HCT116 (cell line): ENCODE measurements at regions not wholly inside any gene's neighbourhood (a gene's known extent, or its start where the extent isn't known, plus 50 kb on each side); places are given as distances from the start of the nearest gene placed in this dataset.

ENCODE experiments used
- ATAC-seq: fragments of 200-7000 bp; cut with Tn5 transposase; 2 replicates; pipeline ENCODE4 v1.9.1; 2020; ENCODE audit warnings: mild to moderate bottlenecking, moderate library complexity
- BruUV-seq: library from RNA; stranded (reverse); fragments of 400-500 nt; replicated peaks from 2 replicates; lab custom pipeline; 2021; lab: Mats Ljungman, UMichigan
- CTCF ChIA-PET: fragments of 300-600 bp; sonication (Branson Sonifier 250); formaldehyde crosslinking; loops from one replicate; lab custom pipeline; 2021; ENCODE audit warnings: antibody characterized with exemption; lab: Charles Lee
- POLR2A ChIA-PET: fragments of 300-600, 350-600 bp; sonication (Branson Sonifier 250); formaldehyde crosslinking; loops from one replicate; lab custom pipeline; 2021; ENCODE audit warnings: antibody characterized with exemption; lab: Charles Lee
- RAD21 ChIA-PET, 2 experiments: fragments of 300-600 bp; sonication (Branson Sonifier 250); formaldehyde crosslinking; loops; one replicate each; lab custom pipeline; 2023; ENCODE audit warnings: low total read pairs in 2 of 2; ENCODE audit not compliant: uncharacterized antibody in 2 of 2, unreplicated experiment in 2 of 2, low non-redundant PET in 1 of 2; lab: Charles Lee
- DNase-seq: peaks from one replicate; pipeline ENCODE4 v3.0.0-alpha.2; 2010; ENCODE audit warnings: low read depth, low spot score
- H2AFZ ChIP-seq: fragments of 200-600 bp; shearing (Covaris generic), sonication (generic); 2 replicates; pipeline ENCODE4 v1.6.1; 2017; ENCODE audit warnings: low read depth, mixed run types, mixed read lengths, antibody characterized with exemption, low read length; ENCODE audit not compliant: poor library complexity, severe bottlenecking
- H3K27ac ChIP-seq: 2 replicates; pipeline ENCODE4 v1.5.1; 2012; ENCODE audit warnings: low read depth, low read length
- H3K27me3 ChIP-seq: fragments of 200-600 bp; sonication (generic); 2 replicates; pipeline ENCODE4 v1.6.1; 2016; ENCODE audit warnings: mixed run types, low read length, mixed read lengths; ENCODE audit not compliant: insufficient read depth
- H3K36me3 ChIP-seq, 2 experiments: fragments of 200-500 bp in 1 of 2; fragments of 200-600 bp in 1 of 2; sonication (Bioruptor generic) in 1 of 2; sonication (generic) in 1 of 2; 2 replicates each; pipeline versions ENCODE4 v1.5.1 to v1.6.1; 2014 to 2016; ENCODE audit warnings: low read length in 2 of 2, inconsistent platforms in 1 of 2, mixed read lengths in 1 of 2, mixed run types in 1 of 2; ENCODE audit not compliant: insufficient read depth in 2 of 2, control insufficient read depth in 1 of 2
- H3K4me1 ChIP-seq, 2 experiments: fragments of 200-600 bp in 1 of 2; sonication (generic) in 1 of 2; 2 replicates each; pipeline versions ENCODE4 v1.5.1 to v1.6.1; 2012 to 2017; ENCODE audit warnings: low read length in 2 of 2, inconsistent platforms in 1 of 2, mild to moderate bottlenecking in 1 of 2, mixed read lengths in 1 of 2, mixed run types in 1 of 2, moderate library complexity in 1 of 2; ENCODE audit not compliant: insufficient read depth in 2 of 2, control insufficient read depth in 1 of 2
- H3K4me2 ChIP-seq: fragments of 200-600 bp; sonication (generic); 2 replicates; pipeline ENCODE4 v1.6.1; 2017; ENCODE audit warnings: mixed run types, low read length, mixed read lengths
- H3K4me3 ChIP-seq, 2 experiments: fragments of 200-600 bp in 1 of 2; sonication (generic) in 1 of 2; replicated peaks in 1 of 2; 2 replicates each; pipeline ENCODE4 v1.5.1; 2011 to 2016; ENCODE audit warnings: low read length in 2 of 2, control low read depth in 1 of 2, low read depth in 1 of 2, mild to moderate bottlenecking in 1 of 2, mixed read lengths in 1 of 2, mixed run types in 1 of 2
- H3K79me2 ChIP-seq: fragments of 200-600 bp; sonication (generic); 2 replicates; pipeline ENCODE4 v1.6.1; 2017; ENCODE audit warnings: mild to moderate bottlenecking, mixed run types, low read length, moderate library complexity, mixed read lengths; ENCODE audit not compliant: insufficient read depth
- H3K9ac ChIP-seq: fragments of 200-600 bp; sonication (generic); 2 replicates; pipeline ENCODE4 v1.6.1; 2016; ENCODE audit warnings: low read length, mixed read lengths
- H3K9me2 ChIP-seq: fragments of 200-600 bp; sonication (generic), shearing (Covaris generic); 2 replicates; pipeline ENCODE4 v1.6.1; 2017; ENCODE audit warnings: mixed run types, mild to moderate bottlenecking, moderate library complexity; ENCODE audit not compliant: insufficient read depth
- H3K9me3 ChIP-seq, 2 experiments: fragments of 200-500 bp in 1 of 2; fragments of 200-600 bp in 1 of 2; sonication (Bioruptor generic) in 1 of 2; sonication (generic) in 1 of 2; 2 replicates each; pipeline ENCODE4 v1.6.1; 2014 to 2017; ENCODE audit warnings: low read length in 2 of 2, mixed read lengths in 2 of 2, inconsistent platforms in 1 of 2, low read depth in 1 of 2, mild to moderate bottlenecking in 1 of 2, mixed run types in 1 of 2, moderate library complexity in 1 of 2; ENCODE audit not compliant: control insufficient read depth in 1 of 2, insufficient read depth in 1 of 2
- H4K20me1 ChIP-seq: fragments of 200-600 bp; sonication (generic), shearing (Covaris generic); 2 replicates; pipeline ENCODE4 v1.6.1; 2017; ENCODE audit warnings: mixed run types, mild to moderate bottlenecking, moderate library complexity; ENCODE audit not compliant: insufficient read depth
- CEBPB ChIP-seq: IDR thresholded peaks from 2 replicates; pipeline ENCODE4 v1.6.1; 2012; ENCODE audit warnings: low read depth
- CTCF ChIP-seq, 3 experiments: fragments of 200-600 bp in 1 of 3; sonication (generic) in 1 of 3; IDR thresholded peaks in 2 of 3; conservative IDR thresholded peaks in 1 of 3; 2 replicates each; pipeline ENCODE4 v1.5.1; 2012 to 2017; ENCODE audit warnings: low read depth in 2 of 3, low read length in 2 of 3, antibody characterized with exemption in 1 of 3, borderline replicate concordance in 1 of 3, control low read depth in 1 of 3, mild to moderate bottlenecking in 1 of 3, mixed read lengths in 1 of 3, mixed run types in 1 of 3, moderate library complexity in 1 of 3; ENCODE audit not compliant: insufficient read depth in 1 of 3
- JUND ChIP-seq: IDR thresholded peaks from 2 replicates; pipeline ENCODE4 v1.6.1; 2012
- POLR2AphosphoS5 ChIP-seq: IDR thresholded peaks from 2 replicates; pipeline ENCODE4 v1.6.1; 2011; ENCODE audit warnings: mild to moderate bottlenecking, low read depth, low read length, moderate library complexity
- RAD21 ChIP-seq: IDR thresholded peaks from 2 replicates; pipeline ENCODE4 v1.6.1; 2012; ENCODE audit warnings: low read depth, mild to moderate bottlenecking
- REST ChIP-seq: IDR thresholded peaks from 2 replicates; pipeline ENCODE4 v1.6.1; 2012; ENCODE audit warnings: low read depth
- SP1 ChIP-seq: IDR thresholded peaks from 2 replicates; pipeline ENCODE4 v1.6.1; 2012; ENCODE audit warnings: low read depth
- intact Hi-C: fragments of 100-400 bp; cut with micrococcal nuclease; formaldehyde crosslinking; loops from 2 replicates; pipeline ENCODE4 v1.10.0; 2022

- POLR2A ChIA-PET: no interaction called here
- H3K79me2 ChIP-seq: no peaks in the 10 kb centered on the region
- intact Hi-C loops: no loop called here
- TF ChIP-seq SP1 (no peak), REST (no peak), CEBPB (no peak), POLR2AphosphoS5 (no peak), CTCF (IDR thresholded peaks at IDR 0.05 in 2 of 3, conservative IDR thresholded peaks at IDR 0.05 in 1 of 3; ENCODE audit: borderline replicate concordance in 1 of 3, insufficient read depth in 1 of 3, low read depth in 2 of 3, low read length in 2 of 3) (no peak), RAD21 (no peak), JUND (no peak)
- CTCF ChIA-PET: no interaction called here
- no peak overlapping the region for H3K4me2 ChIP-seq
- peaks cover 3% of the 10 kb centered on the region in 2 experiments; a peak in 2 of 4 replicates for H3K4me1 ChIP-seq
- H3K9me2 ChIP-seq: no peaks in the 10 kb centered on the region
- H4K20me1 ChIP-seq: no peaks in the 10 kb centered on the region
- RAD21 ChIA-PET: no interaction called here
- H3K36me3 ChIP-seq: no peaks in the 10 kb centered on the region
- no peak overlapping the region for H3K9ac ChIP-seq
- BruUV-seq: no TSS peak
- DNase-seq (no peak), ATAC-seq (no peak)
- no peak overlapping the region for H2AFZ ChIP-seq
- H3K27me3 ChIP-seq: no peaks in the 10 kb centered on the region
- H3K9me3 ChIP-seq: no peaks in the 10 kb centered on the region
- H3K4me3 ChIP-seq: no peak overlapping the region
- H3K27ac ChIP-seq: no peak overlapping the region
Measured at GRCh38 chrX:107560980-107561379, 67.3 kb upstream of the PRPS1 start.
